Stomach (tissue), 4 donors: ENCODE measurements at regions not wholly inside any gene's neighbourhood (a gene's known extent, or its start where the extent isn't known, plus 50 kb on each side); places are given as distances from the start of the nearest gene placed in this dataset.

ENCODE experiments used
- POLR2A ChIP-seq, 4 donors: fragments of 450-650 bp; IDR thresholded peaks; one replicate each; pipeline ENCODE4 v1.6.1; 2016; ENCODE audit warnings: antibody characterized with exemption in 4 of 4, control low read depth in 2 of 4, mild to moderate bottlenecking in 1 of 4, moderate library complexity in 1 of 4
- TF ChIP-seq, protein P1 (sequence below), 7 experiments: fragments of 450-650 bp in 4 of 7; fragments of 200-600 bp in 3 of 7; sonication (generic) in 3 of 7; IDR thresholded peaks; one replicate each; pipeline ENCODE4 v1.5.1; 2016 to 2019; ENCODE audit warnings: antibody characterized with exemption in 7 of 7, control low read depth in 2 of 7, mild to moderate bottlenecking in 1 of 7

DNA sequence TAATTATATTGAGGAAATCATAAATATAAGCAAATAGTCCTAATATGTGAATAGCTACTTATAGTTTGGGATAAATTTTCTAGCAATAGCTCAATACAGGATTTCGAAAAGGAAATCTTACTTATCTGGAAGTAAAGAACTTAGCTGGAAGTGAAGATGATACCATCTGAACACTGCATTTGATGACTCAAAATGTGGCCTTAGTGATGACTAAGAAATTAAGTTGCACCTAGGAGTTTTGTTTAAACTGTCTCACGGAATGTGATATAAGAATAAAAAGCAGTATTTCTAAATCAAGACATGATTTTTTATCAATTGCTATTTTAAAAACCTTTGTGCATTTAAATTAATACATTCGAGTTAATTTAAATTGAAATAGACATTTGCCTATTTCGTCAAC, 91.2 kb downstream of the EOMES start:
- TF ChIP-seq, protein P1, sequence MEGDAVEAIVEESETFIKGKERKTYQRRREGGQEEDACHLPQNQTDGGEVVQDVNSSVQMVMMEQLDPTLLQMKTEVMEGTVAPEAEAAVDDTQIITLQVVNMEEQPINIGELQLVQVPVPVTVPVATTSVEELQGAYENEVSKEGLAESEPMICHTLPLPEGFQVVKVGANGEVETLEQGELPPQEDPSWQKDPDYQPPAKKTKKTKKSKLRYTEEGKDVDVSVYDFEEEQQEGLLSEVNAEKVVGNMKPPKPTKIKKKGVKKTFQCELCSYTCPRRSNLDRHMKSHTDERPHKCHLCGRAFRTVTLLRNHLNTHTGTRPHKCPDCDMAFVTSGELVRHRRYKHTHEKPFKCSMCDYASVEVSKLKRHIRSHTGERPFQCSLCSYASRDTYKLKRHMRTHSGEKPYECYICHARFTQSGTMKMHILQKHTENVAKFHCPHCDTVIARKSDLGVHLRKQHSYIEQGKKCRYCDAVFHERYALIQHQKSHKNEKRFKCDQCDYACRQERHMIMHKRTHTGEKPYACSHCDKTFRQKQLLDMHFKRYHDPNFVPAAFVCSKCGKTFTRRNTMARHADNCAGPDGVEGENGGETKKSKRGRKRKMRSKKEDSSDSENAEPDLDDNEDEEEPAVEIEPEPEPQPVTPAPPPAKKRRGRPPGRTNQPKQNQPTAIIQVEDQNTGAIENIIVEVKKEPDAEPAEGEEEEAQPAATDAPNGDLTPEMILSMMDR (IDR thresholded peaks at IDR 0.05) = no peak
- no peak for TF ChIP-seq POLR2A (IDR thresholded peaks at IDR 0.05)
